DND-41 (cell line): ENCODE measurements at regions not wholly inside any gene's neighbourhood (a gene's known extent, or its start where the extent isn't known, plus 50 kb on each side); places are given as distances from the start of the nearest gene placed in this dataset.
"Not testable (repeated sequence)": the region's sequence is repeated elsewhere in the genome, so short reads cannot be mapped to it uniquely, and the experiment has no call there.

ENCODE experiments used
- ATAC-seq: fragments of 200-7000 bp; cut with Tn5 transposase; 3 replicates; pipeline ENCODE4 v1.9.1; 2021; ENCODE audit warnings: low read depth; ENCODE audit not compliant: insufficient read depth
- DNase-seq: peaks from one replicate; pipeline ENCODE4 v3.0.0-alpha.2; 2020
- H2AFZ ChIP-seq: 2 replicates; pipeline ENCODE4 v1.6.0; 2012; ENCODE audit warnings: low read depth, low read length
- H3K27ac ChIP-seq: 2 replicates; pipeline ENCODE4 v1.5.1; 2012; ENCODE audit warnings: low read length, inconsistent platforms
- H3K27me3 ChIP-seq: fragments of 200-600 bp; sonication (generic); 2 replicates; pipeline ENCODE4 v1.6.0; 2012; ENCODE audit warnings: low read length, mild to moderate bottlenecking, inconsistent platforms; ENCODE audit not compliant: insufficient read depth, poor library complexity
- H3K36me3 ChIP-seq: 2 replicates; pipeline ENCODE4 v1.5.1; 2012; ENCODE audit warnings: low read length, inconsistent platforms; ENCODE audit not compliant: insufficient read depth
- H3K4me1 ChIP-seq: 2 replicates; pipeline ENCODE4 v1.5.1; 2012; ENCODE audit warnings: mild to moderate bottlenecking, low read length; ENCODE audit not compliant: insufficient read depth
- H3K4me2 ChIP-seq: 2 replicates; pipeline ENCODE4 v1.6.0; 2012; ENCODE audit warnings: mild to moderate bottlenecking, moderate library complexity, low read length, inconsistent platforms; ENCODE audit not compliant: insufficient read depth
- H3K4me3 ChIP-seq, 2 experiments: fragments of 200-600 bp in 1 of 2; shearing (Covaris generic) in 1 of 2; 2 replicates each; pipeline ENCODE4 v1.5.1; 2012 to 2016; ENCODE audit warnings: inconsistent platforms in 2 of 2, low read length in 2 of 2, mild to moderate bottlenecking in 2 of 2, low read depth in 1 of 2, moderate library complexity in 1 of 2
- H3K79me2 ChIP-seq: 2 replicates; pipeline ENCODE4 v1.6.0; 2012; ENCODE audit warnings: low read length, inconsistent platforms; ENCODE audit not compliant: insufficient read depth
- H3K9ac ChIP-seq: 2 replicates; pipeline ENCODE4 v1.6.0; 2012; ENCODE audit warnings: low read depth, mild to moderate bottlenecking, inconsistent platforms, low read length, moderate library complexity
- H3K9me3 ChIP-seq: 2 replicates; pipeline ENCODE4 v1.5.1; 2012; ENCODE audit warnings: low read length, moderate library complexity, mild to moderate bottlenecking, inconsistent platforms; ENCODE audit not compliant: insufficient read depth, severe bottlenecking
- H4K20me1 ChIP-seq: 2 replicates; pipeline ENCODE4 v1.6.0; 2012; ENCODE audit warnings: low read length; ENCODE audit not compliant: insufficient read depth
- EZH2 ChIP-seq: IDR thresholded peaks from 3 replicates; pipeline ENCODE4 v1.6.1; 2012; ENCODE audit warnings: borderline replicate concordance, low read depth, mild to moderate bottlenecking, moderate library complexity, low read length, inconsistent platforms; ENCODE audit not compliant: severe bottlenecking
- TF ChIP-seq, protein P1 (sequence below): IDR thresholded peaks from 2 replicates; pipeline ENCODE4 v1.5.1; 2012; ENCODE audit warnings: borderline replicate concordance, low read length, moderate library complexity, mild to moderate bottlenecking; ENCODE audit not compliant: poor library complexity, severe bottlenecking; ENCODE audit errors: extremely low read depth

DNA sequence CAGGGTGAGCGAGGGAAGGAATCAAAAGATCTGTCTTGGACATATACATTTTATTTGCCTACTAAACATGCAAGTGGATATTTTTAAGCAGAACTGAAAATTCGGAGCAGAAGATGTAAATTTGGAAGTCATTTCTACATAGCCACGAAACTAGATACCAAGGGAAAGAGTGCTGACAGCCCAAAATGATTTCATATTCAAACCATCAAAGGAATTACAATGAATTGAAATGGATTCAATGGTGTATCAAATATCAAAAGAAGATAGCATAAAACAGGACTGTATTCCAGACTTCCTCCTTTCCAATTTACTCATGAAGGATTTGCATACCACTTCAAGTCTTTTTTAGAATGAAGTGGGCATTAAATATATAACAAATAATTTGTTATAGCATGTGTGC, 313.5 kb upstream of the KITLG start:
- H3K27me3 ChIP-seq, result no peaks in the 10 kb centered on the region
- no peak overlapping the region for H3K9ac ChIP-seq
- no peaks in the 10 kb centered on the region for H3K36me3 ChIP-seq
- no peak for DNase-seq
- TF ChIP-seq EZH2, result no peak
- TF ChIP-seq, protein P1, sequence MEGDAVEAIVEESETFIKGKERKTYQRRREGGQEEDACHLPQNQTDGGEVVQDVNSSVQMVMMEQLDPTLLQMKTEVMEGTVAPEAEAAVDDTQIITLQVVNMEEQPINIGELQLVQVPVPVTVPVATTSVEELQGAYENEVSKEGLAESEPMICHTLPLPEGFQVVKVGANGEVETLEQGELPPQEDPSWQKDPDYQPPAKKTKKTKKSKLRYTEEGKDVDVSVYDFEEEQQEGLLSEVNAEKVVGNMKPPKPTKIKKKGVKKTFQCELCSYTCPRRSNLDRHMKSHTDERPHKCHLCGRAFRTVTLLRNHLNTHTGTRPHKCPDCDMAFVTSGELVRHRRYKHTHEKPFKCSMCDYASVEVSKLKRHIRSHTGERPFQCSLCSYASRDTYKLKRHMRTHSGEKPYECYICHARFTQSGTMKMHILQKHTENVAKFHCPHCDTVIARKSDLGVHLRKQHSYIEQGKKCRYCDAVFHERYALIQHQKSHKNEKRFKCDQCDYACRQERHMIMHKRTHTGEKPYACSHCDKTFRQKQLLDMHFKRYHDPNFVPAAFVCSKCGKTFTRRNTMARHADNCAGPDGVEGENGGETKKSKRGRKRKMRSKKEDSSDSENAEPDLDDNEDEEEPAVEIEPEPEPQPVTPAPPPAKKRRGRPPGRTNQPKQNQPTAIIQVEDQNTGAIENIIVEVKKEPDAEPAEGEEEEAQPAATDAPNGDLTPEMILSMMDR, result no peak
- no peaks in the 10 kb centered on the region for H3K79me2 ChIP-seq
- H2AFZ ChIP-seq, result no peak overlapping the region
- no peak overlapping the region for H3K27ac ChIP-seq
- no peak overlapping the region for H3K4me3 ChIP-seq
- no peaks in the 10 kb centered on the region for H4K20me1 ChIP-seq
- no peak for ATAC-seq
- no peaks in the 10 kb centered on the region for H3K4me1 ChIP-seq
- H3K4me2 ChIP-seq, result no peak overlapping the region
- no peaks in the 10 kb centered on the region for H3K9me3 ChIP-seq

DNA sequence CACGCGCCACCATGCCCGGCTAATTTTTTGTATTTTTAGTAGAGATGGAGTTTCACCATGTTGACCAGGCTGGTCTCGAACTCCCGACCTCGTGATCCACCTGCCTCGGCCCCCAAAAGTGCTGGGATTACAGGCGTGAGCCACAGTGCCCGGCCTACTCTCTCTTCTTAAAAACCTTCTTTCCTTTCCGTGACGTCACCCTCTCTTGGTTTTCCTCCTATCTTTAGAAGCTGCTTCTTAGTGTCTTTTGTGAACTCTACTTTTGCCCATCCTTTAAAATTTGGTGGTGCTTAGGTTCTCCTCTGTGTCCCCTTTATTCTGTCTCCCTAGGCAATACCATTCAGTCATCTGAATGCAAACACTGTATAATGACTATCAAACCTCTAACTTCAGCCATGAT, 311.2 kb upstream of the KITLG start:
- H3K4me2 ChIP-seq, H4K20me1 ChIP-seq, H3K27me3 ChIP-seq, DNase-seq, ATAC-seq, H3K9me3 ChIP-seq, H3K79me2 ChIP-seq, H3K9ac ChIP-seq, H3K4me1 ChIP-seq, H3K4me3 ChIP-seq, H3K36me3 ChIP-seq, H3K27ac ChIP-seq, H2AFZ ChIP-seq: not testable (repeated sequence)

DNA sequence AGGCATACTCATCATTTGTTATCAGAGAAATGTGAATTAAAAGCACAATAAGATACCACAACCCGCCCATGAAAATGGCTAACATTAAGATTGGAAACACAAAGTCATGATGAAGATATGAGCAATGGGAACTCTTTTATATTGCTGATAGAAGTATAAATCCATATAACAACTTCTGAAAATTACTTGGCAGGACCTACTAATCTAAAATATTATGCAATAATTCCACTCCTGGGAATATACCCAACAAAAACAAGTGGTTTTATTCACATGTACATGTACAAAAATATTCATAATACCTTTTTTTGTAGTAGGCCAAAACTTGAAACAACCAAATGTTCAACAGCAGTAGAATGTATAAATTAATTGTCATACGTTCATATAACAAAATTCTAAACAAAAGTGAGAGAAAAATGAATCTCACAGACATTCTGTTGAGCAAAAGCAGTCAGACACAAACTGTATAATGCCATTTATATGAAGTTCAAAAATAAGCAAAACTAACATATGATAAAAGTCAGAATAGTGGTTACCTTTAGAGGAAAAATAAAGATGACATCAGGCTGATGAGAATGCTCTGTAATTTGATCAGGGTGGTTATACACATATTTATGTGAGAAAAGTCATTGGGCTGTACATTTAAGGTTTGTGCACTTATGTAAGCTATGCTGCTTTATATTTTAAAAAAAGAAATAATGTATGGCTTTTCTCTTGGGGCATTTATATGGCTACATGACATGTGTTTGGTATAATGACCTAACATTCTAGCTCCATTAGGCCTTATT, 309.2 kb upstream of the KITLG start:
- no peak overlapping the region for H2AFZ ChIP-seq
- DNase-seq (no peak), ATAC-seq (no peak)

DNA sequence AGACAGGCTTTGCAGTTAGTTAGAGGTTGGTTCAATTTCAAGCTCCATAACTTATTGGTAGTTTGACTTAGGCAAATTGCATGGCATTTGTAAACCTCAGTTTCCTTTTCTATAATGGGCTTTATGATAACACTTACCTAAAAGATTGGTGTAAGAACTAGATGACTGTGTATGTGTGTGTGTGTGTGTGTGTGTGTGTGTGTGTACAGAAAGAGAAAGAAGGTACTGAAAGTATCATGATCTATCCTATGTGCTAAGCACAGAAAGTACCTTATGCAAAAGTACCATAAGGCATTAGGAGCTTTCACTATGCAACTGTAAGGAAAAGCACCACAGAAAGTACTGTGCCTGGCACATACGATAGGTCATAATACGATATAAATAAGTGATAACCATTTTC, 304.3 kb upstream of the KITLG start:
- Histone ChIP-seq H3K9ac (no peak overlapping the region), H3K79me2 (no peaks in the 10 kb centered on the region), H3K36me3 (no peaks in the 10 kb centered on the region), H3K4me3 (no peak overlapping the region), H2AFZ (no peak overlapping the region), H3K27ac (no peak overlapping the region), H3K27me3 (no peaks in the 10 kb centered on the region), H4K20me1 (no peaks in the 10 kb centered on the region), H3K4me2 (no peak overlapping the region), H3K9me3 (no peaks in the 10 kb centered on the region), H3K4me1 (no peaks in the 10 kb centered on the region)
- no peak for ATAC-seq
- DNase-seq, result no peak
- no peak for TF ChIP-seq EZH2
- TF ChIP-seq, protein P1, result no peak

More for the DNA sequence above, 309.2 kb upstream of the KITLG start:
- H4K20me1 ChIP-seq, result no peaks in the 10 kb centered on the region
- H3K4me2 ChIP-seq, result no peak overlapping the region
- no peaks in the 10 kb centered on the region for H3K79me2 ChIP-seq
- H3K9ac ChIP-seq, result no peak overlapping the region
- H3K9me3 ChIP-seq, result no peaks in the 10 kb centered on the region
- no peak overlapping the region for H3K27ac ChIP-seq
- TF ChIP-seq EZH2, result no peak
- TF ChIP-seq, protein P1, result no peak
- H3K27me3 ChIP-seq, result no peaks in the 10 kb centered on the region
- no peak overlapping the region for H3K4me3 ChIP-seq
- no peaks in the 10 kb centered on the region for H3K36me3 ChIP-seq
- H3K4me1 ChIP-seq, result no peaks in the 10 kb centered on the region
